Mesendoderm (in vitro differentiated cells): ENCODE measurements at regions not wholly inside any gene's neighbourhood (a gene's known extent, or its start where the extent isn't known, plus 50 kb on each side); places are given as distances from the start of the nearest gene placed in this dataset.
A peak's percentile ranks its signal among the peaks of the same experiment; 100 is the strongest.

Source experiments
- DNase-seq: peaks from one replicate; pipeline ENCODE4 v3.0.0; 2013
- H2AK5ac ChIP-seq: 2 replicates; pipeline ENCODE4 v1.6.1; 2013; ENCODE audit warnings: low read length, inconsistent platforms
- H2BK120ac ChIP-seq: 2 replicates; pipeline ENCODE4 v1.6.1; 2013; ENCODE audit warnings: low read depth, mild to moderate bottlenecking, low read length, moderate library complexity, mixed read lengths
- H2BK15ac ChIP-seq: replicated peaks from 2 replicates; pipeline ENCODE4 v1.6.1; 2013; ENCODE audit warnings: low read depth, mild to moderate bottlenecking, moderate library complexity
- H2BK5ac ChIP-seq: 2 replicates; pipeline ENCODE4 v1.6.1; 2013; ENCODE audit warnings: low read length, inconsistent platforms
- H3K18ac ChIP-seq: 2 replicates; pipeline ENCODE4 v1.6.1; 2013; ENCODE audit warnings: mild to moderate bottlenecking, low read length, mixed read lengths
- H3K23ac ChIP-seq: one replicate; pipeline ENCODE4 v1.6.1; 2013; ENCODE audit warnings: low read length
- H3K27ac ChIP-seq: 2 replicates; pipeline ENCODE4 v1.5.1; 2013; ENCODE audit warnings: low read depth, mild to moderate bottlenecking, inconsistent platforms, low read length, moderate library complexity
- H3K27me3 ChIP-seq: 2 replicates; pipeline ENCODE4 v1.6.1; 2013; ENCODE audit warnings: low read length, control low read depth, mild to moderate bottlenecking, inconsistent platforms; ENCODE audit not compliant: insufficient read depth, poor library complexity
- H3K36me3 ChIP-seq: 2 replicates; pipeline ENCODE4 v1.6.1; 2013; ENCODE audit warnings: low read length, inconsistent platforms; ENCODE audit not compliant: control insufficient read depth, insufficient read depth
- H3K4ac ChIP-seq: one replicate; pipeline ENCODE4 v1.6.1; 2013; ENCODE audit warnings: low read depth, mild to moderate bottlenecking, low read length, moderate library complexity
- H3K4me1 ChIP-seq: 2 replicates; pipeline ENCODE4 v1.6.1; 2013; ENCODE audit warnings: low read depth, low read length, inconsistent platforms; ENCODE audit not compliant: control insufficient read depth
- H3K4me2 ChIP-seq: 2 replicates; pipeline ENCODE4 v1.6.1; 2013; ENCODE audit warnings: low read length
- H3K4me3 ChIP-seq: 2 replicates; pipeline ENCODE4 v1.5.1; 2013; ENCODE audit warnings: mild to moderate bottlenecking, low read length
- H3K56ac ChIP-seq: one replicate; pipeline ENCODE4 v1.6.1; 2013; ENCODE audit warnings: low read length
- H3K79me1 ChIP-seq: 2 replicates; pipeline ENCODE4 v1.6.1; 2013; ENCODE audit warnings: low read length, inconsistent platforms
- H3K79me2 ChIP-seq: 2 replicates; pipeline ENCODE4 v1.6.1; 2013; ENCODE audit warnings: mild to moderate bottlenecking, low read length; ENCODE audit not compliant: control insufficient read depth, insufficient read depth
- H3K9ac ChIP-seq: 2 replicates; pipeline ENCODE4 v1.6.1; 2013; ENCODE audit warnings: low read length, inconsistent platforms
- H4K5ac ChIP-seq: one replicate; pipeline ENCODE4 v1.6.1; 2013; ENCODE audit warnings: low read length
- H4K8ac ChIP-seq: one replicate; pipeline ENCODE4 v1.6.1; 2013; ENCODE audit warnings: low read depth, mild to moderate bottlenecking, control low read depth, low read length, moderate library complexity
- WGBS: extraction: QIAGEN DNeasy Blood & Tissue Kit; methylation state at CpG from one replicate; pipeline ENCODE4 v1.1.7; 2013; ENCODE audit warnings: low lambda C conversion rate, missing lambda C conversion rate; ENCODE audit not compliant: insufficient coverage; ENCODE audit errors: extremely low coverage; 5-methylcytosine and 5-hydroxymethylcytosine counted together

- Histone ChIP-seq H3K79me1 (no peaks in the 10 kb centered on the region), H2BK15ac (no peak overlapping the region), H3K36me3 (no peaks in the 10 kb centered on the region), H3K27me3 (no peaks in the 10 kb centered on the region), H2AK5ac (no peak overlapping the region), H2BK5ac (no peak overlapping the region), H3K79me2 (no peaks in the 10 kb centered on the region), H4K8ac (no peak overlapping the region), H3K9ac (no peak overlapping the region), H3K23ac (no peak overlapping the region), H2BK120ac (no peak overlapping the region), H3K4ac (no peak overlapping the region), H3K56ac (no peak overlapping the region), H3K4me3 (no peak overlapping the region), H3K27ac (no peak overlapping the region), H3K4me2 (no peak overlapping the region), H3K4me1 (no peaks in the 10 kb centered on the region), H4K5ac (no peak overlapping the region), H3K18ac (no peak overlapping the region)
- peak; percentile 74 for DNase-seq
- WGBS: no CpG with 5 or more reads among the region's 6 CpGs
Observed at GRCh38 chr19:29285878-29286277, 72.9 kb upstream of the UQCRFS1 start.

- Histone ChIP-seq H3K79me2 (no peaks in the 10 kb centered on the region), H2BK120ac (no peak overlapping the region), H2BK5ac (no peak overlapping the region), H3K4ac (no peak overlapping the region), H3K4me1 (no peaks in the 10 kb centered on the region), H3K9ac (no peak overlapping the region), H3K27me3 (no peaks in the 10 kb centered on the region), H3K4me2 (no peak overlapping the region), H4K5ac (no peak overlapping the region), H3K27ac (no peak overlapping the region), H2BK15ac (no peak overlapping the region), H3K23ac (no peak overlapping the region), H3K56ac (no peak overlapping the region), H2AK5ac (no peak overlapping the region), H3K4me3 (no peak overlapping the region), H4K8ac (no peak overlapping the region), H3K36me3 (no peaks in the 10 kb centered on the region), H3K18ac (no peak overlapping the region), H3K79me1 (no peaks in the 10 kb centered on the region)
- no peak for DNase-seq
- no CpG with 5 or more reads among the region's 4 CpGs for WGBS
Observed at GRCh38 chr19:29287061-29287460, 74.1 kb upstream of the UQCRFS1 start.

- H3K79me1 ChIP-seq: no peaks in the 10 kb centered on the region
- H3K27me3 ChIP-seq: no peaks in the 10 kb centered on the region
- no peak overlapping the region for H2BK5ac ChIP-seq
- no peak overlapping the region for H3K18ac ChIP-seq
- H3K4me1 ChIP-seq: no peaks in the 10 kb centered on the region
- H3K4me2 ChIP-seq: no peak overlapping the region
- no peak overlapping the region for H3K56ac ChIP-seq
- H3K79me2 ChIP-seq: no peaks in the 10 kb centered on the region
- no peak overlapping the region for H3K4me3 ChIP-seq
- H2AK5ac ChIP-seq: no peak overlapping the region
- no peak overlapping the region for H4K5ac ChIP-seq
- no peaks in the 10 kb centered on the region for H3K36me3 ChIP-seq
- no peak overlapping the region for H4K8ac ChIP-seq
- H3K23ac ChIP-seq: no peak overlapping the region
- DNase-seq: no peak
- H3K27ac ChIP-seq: no peak overlapping the region
- no CpG with 5 or more reads among the region's 4 CpGs for WGBS
- no peak overlapping the region for H2BK15ac ChIP-seq
- no peak overlapping the region for H3K4ac ChIP-seq
- H2BK120ac ChIP-seq: no peak overlapping the region
- no peak overlapping the region for H3K9ac ChIP-seq
Observed at GRCh38 chr19:29288256-29288655, 75.3 kb upstream of the UQCRFS1 start.

- Histone ChIP-seq H4K8ac (no peak overlapping the region), H3K23ac (no peak overlapping the region), H3K4me1 (no peaks in the 10 kb centered on the region), H3K36me3 (no peaks in the 10 kb centered on the region), H3K9ac (no peak overlapping the region), H3K27ac (no peak overlapping the region), H2BK120ac (no peak overlapping the region), H3K4ac (no peak overlapping the region), H2AK5ac (no peak overlapping the region), H2BK15ac (no peak overlapping the region), H4K5ac (no peak overlapping the region), H3K27me3 (no peaks in the 10 kb centered on the region), H3K79me2 (no peaks in the 10 kb centered on the region), H3K4me2 (no peak overlapping the region), H3K56ac (no peak overlapping the region), H3K18ac (no peak overlapping the region), H2BK5ac (no peak overlapping the region), H3K79me1 (no peaks in the 10 kb centered on the region), H3K4me3 (no peak overlapping the region)
- no peak for DNase-seq
- WGBS: no CpG with 5 or more reads among the region's 2 CpGs
Observed at GRCh38 chr19:29289020-29289419, 76.1 kb upstream of the UQCRFS1 start.

- H3K56ac ChIP-seq: no peak overlapping the region
- H4K8ac ChIP-seq: no peak overlapping the region
- H4K5ac ChIP-seq: no peak overlapping the region
- H3K27me3 ChIP-seq: no peaks in the 10 kb centered on the region
- no CpG with 5 or more reads among the region's 5 CpGs for WGBS
- peak; percentile 42 for DNase-seq
- H3K4me2 ChIP-seq: no peak overlapping the region
- no peak overlapping the region for H3K27ac ChIP-seq
- no peak overlapping the region for H2BK15ac ChIP-seq
- H2BK5ac ChIP-seq: no peak overlapping the region
- no peaks in the 10 kb centered on the region for H3K36me3 ChIP-seq
- H2AK5ac ChIP-seq: no peak overlapping the region
- no peak overlapping the region for H3K9ac ChIP-seq
- no peak overlapping the region for H2BK120ac ChIP-seq
- H3K4me1 ChIP-seq: no peaks in the 10 kb centered on the region
- H3K18ac ChIP-seq: no peak overlapping the region
- H3K4ac ChIP-seq: no peak overlapping the region
- no peak overlapping the region for H3K4me3 ChIP-seq
- H3K79me1 ChIP-seq: no peaks in the 10 kb centered on the region
- no peak overlapping the region for H3K23ac ChIP-seq
- no peaks in the 10 kb centered on the region for H3K79me2 ChIP-seq
Observed at GRCh38 chr19:29290853-29291252, 77.9 kb upstream of the UQCRFS1 start.

GRCh38 chr19:29292153-29292552 is 79.2 kb upstream of the UQCRFS1 start:
- H3K4ac ChIP-seq: no peak overlapping the region
- DNase-seq: peak; percentile 20
- no peak overlapping the region for H3K9ac ChIP-seq
- no peak overlapping the region for H4K8ac ChIP-seq
- no peak overlapping the region for H2AK5ac ChIP-seq
- H3K36me3 ChIP-seq: no peaks in the 10 kb centered on the region
- H2BK15ac ChIP-seq: no peak overlapping the region
- no peak overlapping the region for H3K4me2 ChIP-seq
- no peaks in the 10 kb centered on the region for H3K27me3 ChIP-seq
- H3K79me2 ChIP-seq: no peaks in the 10 kb centered on the region
- no peak overlapping the region for H3K56ac ChIP-seq
- no peak overlapping the region for H3K23ac ChIP-seq
- H3K4me1 ChIP-seq: no peaks in the 10 kb centered on the region
- H2BK120ac ChIP-seq: no peak overlapping the region
- H3K4me3 ChIP-seq: no peak overlapping the region
- no CpG with 5 or more reads among the region's 5 CpGs for WGBS
- H2BK5ac ChIP-seq: no peak overlapping the region
- no peaks in the 10 kb centered on the region for H3K79me1 ChIP-seq
- no peak overlapping the region for H4K5ac ChIP-seq
- H3K18ac ChIP-seq: no peak overlapping the region
- H3K27ac ChIP-seq: no peak overlapping the region
